Fibroblast of the conjunctiva (primary cell): ENCODE measurements at regions not wholly inside any gene's neighbourhood (a gene's known extent, or its start where the extent isn't known, plus 50 kb on each side); places are given as distances from the start of the nearest gene placed in this dataset.
"Not testable (repeated sequence)": the region's sequence is repeated elsewhere in the genome, so short reads cannot be mapped to it uniquely, and the experiment has no call there.

Source experiments
- DNase-seq: peaks from one replicate; pipeline ENCODE4 v3.0.0-alpha.2; 2010; ENCODE audit warnings: low read depth

GRCh38 chr21:27371115-27371974 lies 404.5 kb upstream of the ADAMTS5 start:
- DNase-seq = no peak

GRCh38 chr21:27369978-27370571 lies 403.2 kb upstream of the ADAMTS5 start:
- DNase-seq = no peak

- no peak for DNase-seq
These were observed 402.3 kb upstream of the ADAMTS5 start for GRCh38 chr21:27369234-27369633.

- no peak for DNase-seq
These were observed 399.9 kb upstream of the ADAMTS5 start for GRCh38 chr21:27366646-27367235.

GRCh38 chr21:27366036-27366435 lies 399.1 kb upstream of the ADAMTS5 start:
- no peak for DNase-seq

GRCh38 chr21:27365394-27365793 lies 398.5 kb upstream of the ADAMTS5 start:
- no peak for DNase-seq

- DNase-seq = no peak
These were observed 397.0 kb upstream of the ADAMTS5 start for GRCh38 chr21:27363719-27364477.

GRCh38 chr21:27362249-27362648 lies 395.4 kb upstream of the ADAMTS5 start:
- no peak for DNase-seq

- no peak for DNase-seq
These were observed 392.3 kb upstream of the ADAMTS5 start for GRCh38 chr21:27359141-27359540.

- DNase-seq = no peak
These were observed 386.0 kb upstream of the ADAMTS5 start for GRCh38 chr21:27352885-27353284.

- no peak for DNase-seq
These were observed 379.2 kb upstream of the ADAMTS5 start for GRCh38 chr21:27346041-27346448.

GRCh38 chr21:27339902-27340301 lies 373.0 kb upstream of the ADAMTS5 start:
- DNase-seq = peak; percentile 23

GRCh38 chr21:27338007-27338406 lies 371.1 kb upstream of the ADAMTS5 start:
- not testable (repeated sequence) for DNase-seq

- no peak for DNase-seq
These were observed 366.2 kb upstream of the ADAMTS5 start for GRCh38 chr21:27333096-27333495.

- peak; percentile 24 for DNase-seq
These were observed 362.5 kb upstream of the ADAMTS5 start for GRCh38 chr21:27329255-27329851.

GRCh38 chr21:27326301-27326700 lies 359.4 kb upstream of the ADAMTS5 start:
- DNase-seq = no peak

GRCh38 chr21:27323331-27323730 lies 356.4 kb upstream of the ADAMTS5 start:
- DNase-seq = no peak

GRCh38 chr21:27321791-27322190 lies 354.9 kb upstream of the ADAMTS5 start:
- DNase-seq = no peak

- DNase-seq = no peak
These were observed 354.0 kb upstream of the ADAMTS5 start for GRCh38 chr21:27320868-27321267.

GRCh38 chr21:27317601-27318000 lies 350.7 kb upstream of the ADAMTS5 start:
- DNase-seq = not testable (repeated sequence)

- no peak for DNase-seq
These were observed 348.5 kb upstream of the ADAMTS5 start for GRCh38 chr21:27315373-27315772.

GRCh38 chr21:27314131-27314530 lies 347.2 kb upstream of the ADAMTS5 start:
- DNase-seq = no peak
